ENCODE measurements at regions not wholly inside any gene's neighbourhood (a gene's known extent, or its start where the extent isn't known, plus 50 kb on each side); places are given as distances from the start of the nearest gene placed in this dataset.

- 25% methylated on average over 2 of the region's 2 CpGs for WGBS (ENCODE audit: insufficient coverage, insufficient replicate concordance, low lambda C conversion rate, missing lambda C conversion rate)
- DNase-seq (ENCODE audit: low read depth, low spot score) = no peak
- RAD21 ChIA-PET (ENCODE audit: unreplicated experiment) = no interaction called here
- POLR2A ChIA-PET = no interaction called here
- Histone ChIP-seq H3K9me3 (replicated peaks; ENCODE audit: control insufficient read depth, insufficient read depth, low read length) (no peaks in the 10 kb centered on the region), H3K4me1 (ENCODE audit: control insufficient read depth, insufficient read depth, low read length) (no peaks in the 10 kb centered on the region), H3K79me2 (ENCODE audit: control insufficient read depth, insufficient read depth, low read length) (no peaks in the 10 kb centered on the region), H3K27ac (ENCODE audit: control insufficient read depth, insufficient read depth) (no peak overlapping the region), H3K4me2 (ENCODE audit: control insufficient read depth, insufficient read depth) (no peak overlapping the region), H3K27me3 (replicated peaks in 1 of 2; ENCODE audit: control insufficient read depth in 2 of 2, insufficient read depth in 2 of 2, low read length in 1 of 2) (no peaks in the 10 kb centered on the region), H4K20me1 (ENCODE audit: control insufficient read depth, insufficient read depth) (no peaks in the 10 kb centered on the region), H3K36me3 (ENCODE audit: control insufficient read depth in 2 of 2, insufficient read depth in 2 of 2, low read length in 1 of 2) (no peaks in the 10 kb centered on the region), H3K9ac (ENCODE audit: control insufficient read depth, insufficient read depth, low read length) (no peak overlapping the region), H2AFZ (ENCODE audit: control insufficient read depth, low read depth, low read length) (no peak overlapping the region), H3K4me3 (no peak overlapping the region)
- no TSS peak for BruUV-seq (replicated peaks)
- intact Hi-C loops (cut with micrococcal nuclease; ENCODE audit: unreplicated experiment) (no loop called here), in situ Hi-C loops (cut with MboI) (no loop called here)
- no peak for FAIRE-seq
- CTCF ChIA-PET = interaction anchor here (1.2 to 1.5 kb wide), 2 partner anchors 24 to 25 kb away, joined by 3 to 4 read pairs; no protein-coding TSS in a partner anchor
- TF ChIP-seq EED (IDR thresholded peaks at IDR 0.05; ENCODE audit: low read depth) (no peak), NFYB (IDR thresholded peaks at IDR 0.05; ENCODE audit: insufficient read depth, low read depth, low read length) (no peak), NFXL1 (IDR thresholded peaks at IDR 0.05; ENCODE audit: borderline replicate concordance) (no peak), JUNB (IDR thresholded peaks at IDR 0.05) (no peak), RAD51 (IDR thresholded peaks at IDR 0.05) (no peak), MXI1 (IDR thresholded peaks at IDR 0.05; ENCODE audit: low read depth, low read length) (no peak), IKZF2 (IDR thresholded peaks at IDR 0.05) (no peak), YBX1 (IDR thresholded peaks at IDR 0.05) (no peak), FOXM1 (IDR thresholded peaks at IDR 0.05; ENCODE audit: low read depth, low read length) (no peak), ZBTB11 (CRISPR knock-in tag; IDR thresholded peaks at IDR 0.05) (no peak), ATF7 (IDR thresholded peaks at IDR 0.05; ENCODE audit: low read depth) (no peak), MTA2 (IDR thresholded peaks at IDR 0.05; ENCODE audit: low read depth) (no peak), DPF2 (IDR thresholded peaks at IDR 0.05) (no peak), BCL11A (IDR thresholded peaks at IDR 0.05; ENCODE audit: low read depth, low read length) (no peak), CHD2 (IDR thresholded peaks at IDR 0.05; ENCODE audit: borderline replicate concordance, low read depth, low read length) (no peak), WRNIP1 (IDR thresholded peaks at IDR 0.05; ENCODE audit: borderline replicate concordance, low read depth, low read length) (no peak), CBX5 (IDR thresholded peaks at IDR 0.05; ENCODE audit: low read depth) (no peak), GATAD2B (conservative IDR thresholded peaks at IDR 0.05; ENCODE audit: low read depth) (no peak)
- TF ChIP-seq, protein P1, sequence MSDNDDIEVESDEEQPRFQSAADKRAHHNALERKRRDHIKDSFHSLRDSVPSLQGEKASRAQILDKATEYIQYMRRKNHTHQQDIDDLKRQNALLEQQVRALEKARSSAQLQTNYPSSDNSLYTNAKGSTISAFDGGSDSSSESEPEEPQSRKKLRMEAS (IDR thresholded peaks at IDR 0.05; ENCODE audit: low read depth, low read length) = no peak
- TF ChIP-seq, protein P2, sequence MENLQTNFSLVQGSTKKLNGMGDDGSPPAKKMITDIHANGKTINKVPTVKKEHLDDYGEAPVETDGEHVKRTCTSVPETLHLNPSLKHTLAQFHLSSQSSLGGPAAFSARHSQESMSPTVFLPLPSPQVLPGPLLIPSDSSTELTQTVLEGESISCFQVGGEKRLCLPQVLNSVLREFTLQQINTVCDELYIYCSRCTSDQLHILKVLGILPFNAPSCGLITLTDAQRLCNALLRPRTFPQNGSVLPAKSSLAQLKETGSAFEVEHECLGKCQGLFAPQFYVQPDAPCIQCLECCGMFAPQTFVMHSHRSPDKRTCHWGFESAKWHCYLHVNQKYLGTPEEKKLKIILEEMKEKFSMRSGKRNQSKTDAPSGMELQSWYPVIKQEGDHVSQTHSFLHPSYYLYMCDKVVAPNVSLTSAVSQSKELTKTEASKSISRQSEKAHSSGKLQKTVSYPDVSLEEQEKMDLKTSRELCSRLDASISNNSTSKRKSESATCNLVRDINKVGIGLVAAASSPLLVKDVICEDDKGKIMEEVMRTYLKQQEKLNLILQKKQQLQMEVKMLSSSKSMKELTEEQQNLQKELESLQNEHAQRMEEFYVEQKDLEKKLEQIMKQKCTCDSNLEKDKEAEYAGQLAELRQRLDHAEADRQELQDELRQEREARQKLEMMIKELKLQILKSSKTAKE (IDR thresholded peaks at IDR 0.05; ENCODE audit: low read depth, poor library complexity, severe bottlenecking) = no peak
- SMC1A ChIA-PET (ENCODE audit: uncharacterized antibody, unreplicated experiment) = interaction anchor here (0.6 to 1.1 kb wide), 2 partner anchors 15 to 32 kb away, joined by 3 read pairs; no protein-coding TSS in a partner anchor
- no peak for ATAC-seq
Observed at GRCh38 chr12:74941670-74942069, 268.0 kb downstream of the KCNC2 start.
